ENCODE measurements at regions not wholly inside any gene's neighbourhood (a gene's known extent, or its start where the extent isn't known, plus 50 kb on each side); places are given as distances from the start of the nearest gene placed in this dataset.
A peak's percentile ranks its signal among the peaks of the same experiment; 100 is the strongest.
"Not testable (repeated sequence)": the region's sequence is repeated elsewhere in the genome, so short reads cannot be mapped to it uniquely, and the experiment has no call there.

DNA sequence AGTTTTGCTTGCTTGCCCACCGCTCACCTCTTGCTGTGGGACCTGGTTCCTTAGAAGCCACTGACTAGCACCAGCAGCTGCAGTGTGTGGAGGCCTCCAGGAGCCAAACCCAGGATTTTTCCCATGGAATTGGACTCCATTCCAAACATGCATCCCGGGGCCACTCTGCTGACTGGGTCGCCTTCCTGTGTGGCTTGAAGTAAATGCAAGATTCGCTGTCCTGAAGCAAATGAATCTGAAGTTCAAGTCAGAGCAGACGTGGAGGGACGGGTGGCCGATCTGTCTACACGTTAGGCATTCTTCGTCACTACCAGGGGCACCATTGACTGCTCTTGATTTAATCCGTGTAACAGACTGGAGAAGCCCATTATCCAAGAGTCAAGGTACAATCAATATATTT, 109.0 kb downstream of the SHOX start:
- H3K4me3 ChIP-seq = no peak overlapping the region
- ATAC-seq (ENCODE audit: low FRiP score in 2 of 2) (no peak), DNase-seq (no peak)
- no peaks in the 10 kb centered on the region for H3K4me1 ChIP-seq
- WGBS, 2 donors = 66 to 80% methylated on average over 7 to 10 of the region's 10 CpGs
- no peak overlapping the region for H3K27ac ChIP-seq
- TF ChIP-seq EP300 (IDR thresholded peaks at IDR 0.05) (no peak), POLR2AphosphoS5 (IDR thresholded peaks at IDR 0.05) (no peak), POLR2A (IDR thresholded peaks at IDR 0.05) (no peak)
- TF ChIP-seq, protein P1, sequence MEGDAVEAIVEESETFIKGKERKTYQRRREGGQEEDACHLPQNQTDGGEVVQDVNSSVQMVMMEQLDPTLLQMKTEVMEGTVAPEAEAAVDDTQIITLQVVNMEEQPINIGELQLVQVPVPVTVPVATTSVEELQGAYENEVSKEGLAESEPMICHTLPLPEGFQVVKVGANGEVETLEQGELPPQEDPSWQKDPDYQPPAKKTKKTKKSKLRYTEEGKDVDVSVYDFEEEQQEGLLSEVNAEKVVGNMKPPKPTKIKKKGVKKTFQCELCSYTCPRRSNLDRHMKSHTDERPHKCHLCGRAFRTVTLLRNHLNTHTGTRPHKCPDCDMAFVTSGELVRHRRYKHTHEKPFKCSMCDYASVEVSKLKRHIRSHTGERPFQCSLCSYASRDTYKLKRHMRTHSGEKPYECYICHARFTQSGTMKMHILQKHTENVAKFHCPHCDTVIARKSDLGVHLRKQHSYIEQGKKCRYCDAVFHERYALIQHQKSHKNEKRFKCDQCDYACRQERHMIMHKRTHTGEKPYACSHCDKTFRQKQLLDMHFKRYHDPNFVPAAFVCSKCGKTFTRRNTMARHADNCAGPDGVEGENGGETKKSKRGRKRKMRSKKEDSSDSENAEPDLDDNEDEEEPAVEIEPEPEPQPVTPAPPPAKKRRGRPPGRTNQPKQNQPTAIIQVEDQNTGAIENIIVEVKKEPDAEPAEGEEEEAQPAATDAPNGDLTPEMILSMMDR (IDR thresholded peaks at IDR 0.05) = no peak
- H3K36me3 ChIP-seq = no peaks in the 10 kb centered on the region
- H3K9me3 ChIP-seq = no peaks in the 10 kb centered on the region
- no peaks in the 10 kb centered on the region for H3K27me3 ChIP-seq

DNA sequence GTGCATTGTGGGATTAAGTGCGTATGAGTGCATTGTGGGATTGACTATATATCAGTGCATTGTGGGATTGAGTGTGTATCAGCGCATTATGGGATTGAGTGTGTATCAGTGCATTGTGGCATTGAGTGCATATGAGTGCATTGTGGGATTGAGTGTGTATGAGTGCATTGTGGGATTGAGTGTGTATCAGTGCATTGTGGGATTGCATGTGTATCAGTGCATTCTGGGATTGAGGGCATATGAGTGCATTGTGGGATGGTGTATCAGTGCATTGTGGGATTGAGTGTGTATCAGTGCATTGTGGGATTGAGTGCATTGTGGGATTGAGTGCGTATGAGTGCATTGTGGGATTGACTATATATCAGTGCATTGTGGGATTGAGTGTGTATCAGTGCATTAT, 106.4 kb downstream of the SHOX start:
- not testable (repeated sequence) for H3K36me3 ChIP-seq; ATAC-seq (ENCODE audit: low FRiP score in 2 of 2); H3K4me3 ChIP-seq; H3K4me1 ChIP-seq; H3K27ac ChIP-seq; H3K27me3 ChIP-seq; H3K9me3 ChIP-seq; DNase-seq
- 89 to 97% methylated on average over 3 of the region's 3 CpGs for WGBS, 2 donors

DNA sequence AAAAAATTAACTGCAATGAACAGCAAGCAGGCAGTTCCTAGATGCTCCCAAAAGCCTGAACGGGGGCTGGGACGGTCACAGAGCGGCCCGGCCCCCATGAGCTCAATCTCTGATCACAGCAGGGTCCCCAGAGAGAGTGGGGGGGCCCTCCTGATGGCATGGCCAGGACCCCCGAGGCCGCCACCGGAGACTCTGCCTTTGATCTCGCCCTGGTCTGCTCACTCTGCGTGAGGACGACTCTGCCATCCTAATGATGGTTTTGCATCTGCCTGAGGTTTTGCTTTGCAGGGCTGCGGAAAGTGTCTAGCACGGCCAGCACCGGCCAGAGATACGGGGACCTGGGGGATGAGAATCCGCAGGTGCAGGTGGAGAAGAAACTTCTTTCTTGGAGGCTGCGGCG, 103.8 kb downstream of the SHOX start:
- ATAC-seq (ENCODE audit: low FRiP score in 2 of 2) = no peak
- 48 to 67% methylated on average over 17 of the region's 17 CpGs for WGBS, 2 donors

DNA sequence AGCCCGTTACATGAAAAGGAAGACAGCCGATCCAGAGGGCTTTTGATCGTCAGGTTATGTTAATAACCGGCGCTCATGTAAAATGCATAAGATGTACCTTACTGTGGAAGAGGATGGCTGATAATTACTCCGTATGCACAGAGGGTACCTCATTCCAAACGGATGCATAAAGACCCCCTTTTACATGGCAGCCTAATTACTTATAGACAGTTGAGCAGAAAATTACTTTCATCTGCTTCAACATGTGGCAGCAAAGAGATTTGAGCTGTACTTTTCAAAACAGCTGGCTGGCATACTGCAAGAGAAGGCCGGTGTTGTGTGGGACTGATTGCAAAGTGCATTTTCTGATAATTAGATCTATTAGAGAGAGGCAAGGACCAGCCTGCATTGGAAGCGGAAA, 103.4 kb downstream of the SHOX start:
- no peak for TF ChIP-seq POLR2A (IDR thresholded peaks at IDR 0.05)
- TF ChIP-seq, protein P1 (IDR thresholded peaks at IDR 0.05) = no peak
- TF ChIP-seq POLR2AphosphoS5 (IDR thresholded peaks at IDR 0.05) = no peak
- no peak for TF ChIP-seq EP300 (IDR thresholded peaks at IDR 0.05)
- WGBS, 2 donors = 81 to 83% methylated on average over 9 of the region's 9 CpGs
- DNase-seq = no peak
- Histone ChIP-seq H3K4me1 (no peaks in the 10 kb centered on the region), H3K36me3 (no peaks in the 10 kb centered on the region), H3K9me3 (no peaks in the 10 kb centered on the region), H3K27me3 (no peaks in the 10 kb centered on the region), H3K4me3 (no peak overlapping the region), H3K27ac (no peak overlapping the region)
- ATAC-seq (ENCODE audit: low FRiP score in 2 of 2) = no peak

More for the DNA sequence above, 103.8 kb downstream of the SHOX start:
- Histone ChIP-seq H3K27me3 (no peaks in the 10 kb centered on the region), H3K27ac (no peak overlapping the region), H3K4me3 (no peak overlapping the region), H3K4me1 (no peaks in the 10 kb centered on the region), H3K9me3 (no peaks in the 10 kb centered on the region), H3K36me3 (no peaks in the 10 kb centered on the region)
- TF ChIP-seq POLR2AphosphoS5 (IDR thresholded peaks at IDR 0.05) (no peak), EP300 (IDR thresholded peaks at IDR 0.05) (no peak), POLR2A (IDR thresholded peaks at IDR 0.05) (no peak)
- TF ChIP-seq, protein P1 (IDR thresholded peaks at IDR 0.05) = no peak
- peak in 1 of 2 donors; percentile 43 for DNase-seq

DNA sequence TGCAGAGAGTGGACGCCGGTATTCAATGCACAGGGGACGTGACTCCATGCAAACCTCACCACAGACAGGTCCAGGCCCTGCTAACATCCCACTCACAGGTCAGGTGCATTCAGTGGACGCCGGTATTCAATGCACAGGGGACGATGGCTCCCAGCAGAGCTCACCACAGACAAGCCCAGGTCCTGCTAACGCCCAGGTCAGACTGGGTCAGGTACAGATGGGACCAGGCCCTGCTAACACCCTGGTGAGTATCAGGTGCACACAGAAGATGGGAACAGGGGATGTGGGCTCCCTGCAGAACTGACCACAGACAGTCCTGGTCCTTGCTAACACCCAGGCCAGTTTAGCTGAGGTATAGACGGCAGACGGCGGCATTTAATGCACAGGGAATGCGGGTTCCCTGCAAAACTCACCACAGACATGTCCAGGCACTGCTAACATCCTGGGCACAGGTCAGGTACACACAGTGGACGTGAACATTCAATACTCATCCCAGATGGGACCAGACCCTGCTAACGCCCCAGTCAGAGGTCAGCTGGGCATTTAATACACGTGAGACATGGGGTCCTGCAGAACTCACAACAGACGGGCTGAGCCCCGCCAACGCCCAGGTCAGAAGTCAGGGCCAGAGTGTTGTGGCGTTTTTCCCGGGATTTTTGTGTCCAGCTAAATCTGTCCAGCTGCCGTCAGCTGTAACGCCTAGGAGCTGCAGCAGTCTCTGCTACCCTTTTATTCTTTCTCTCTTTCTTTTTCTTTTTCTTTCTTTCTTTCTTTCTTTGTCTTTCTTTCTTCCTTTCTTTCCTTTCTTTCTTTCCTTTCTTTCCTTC, 99.2 kb downstream of the SHOX start:
- Histone ChIP-seq H3K27ac (no peak overlapping the region), H3K36me3 (no peaks in the 10 kb centered on the region), H3K9me3 (no peaks in the 10 kb centered on the region), H3K4me1 (no peaks in the 10 kb centered on the region), H3K27me3 (no peaks in the 10 kb centered on the region), H3K4me3 (no peak overlapping the region)
- ATAC-seq (ENCODE audit: low FRiP score in 2 of 2) (no peak), DNase-seq (no peak)
- 79 to 81% methylated on average over 12 to 21 of the region's 21 CpGs for WGBS, 2 donors
- TF ChIP-seq POLR2AphosphoS5 (IDR thresholded peaks at IDR 0.05) (no peak), POLR2A (IDR thresholded peaks at IDR 0.05) (no peak), EP300 (IDR thresholded peaks at IDR 0.05) (no peak)
- TF ChIP-seq, protein P1 (IDR thresholded peaks at IDR 0.05) = no peak

DNA sequence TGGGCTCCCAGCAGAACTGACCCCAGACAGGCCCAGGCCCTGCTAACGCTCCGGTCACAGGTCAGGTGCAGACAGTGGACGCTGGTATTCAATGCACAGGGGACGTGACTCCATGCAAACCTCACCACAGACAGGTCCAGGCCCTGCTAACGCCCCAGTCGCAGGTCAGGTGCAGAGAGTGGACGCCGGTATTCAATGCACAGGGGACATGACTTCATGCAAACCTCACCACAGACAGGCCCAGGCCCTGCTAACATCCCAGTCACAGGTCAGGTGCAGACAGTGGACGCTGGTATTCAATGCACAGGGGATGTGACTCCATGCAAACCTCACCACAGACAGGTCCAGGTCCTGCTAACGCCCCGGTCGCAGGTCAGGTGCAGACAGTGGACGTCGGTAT, 98.5 kb downstream of the SHOX start:
- H3K27me3 ChIP-seq; DNase-seq; H3K4me1 ChIP-seq; H3K36me3 ChIP-seq; H3K27ac ChIP-seq; H3K4me3 ChIP-seq; ATAC-seq (ENCODE audit: low FRiP score in 2 of 2); H3K9me3 ChIP-seq: not testable (repeated sequence)
- WGBS, 2 donors = 90% methylated on average over 10 of the region's 14 CpGs; no CpG with 5 or more reads in 1 of the 2 donors

DNA sequence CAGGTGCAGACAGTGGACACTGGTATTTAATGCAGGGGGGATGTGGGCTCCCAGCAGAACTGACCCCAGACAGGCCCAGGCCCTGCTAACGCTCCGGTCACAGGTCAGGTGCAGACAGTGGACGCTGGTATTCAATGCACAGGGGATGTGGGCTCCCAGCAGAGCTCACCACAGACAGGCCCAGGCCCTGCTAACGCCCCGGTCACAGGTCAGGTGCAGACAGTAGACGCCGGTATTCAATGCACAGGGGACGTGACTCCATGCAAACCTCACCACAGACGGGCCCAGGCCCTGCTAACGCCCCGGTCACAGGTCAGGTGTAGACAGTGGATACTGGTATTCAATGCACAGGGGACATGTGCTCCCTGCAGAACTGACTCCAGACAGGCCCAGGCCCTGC, 98.0 kb downstream of the SHOX start:
- no CpG with 5 or more reads among the region's 11 CpGs for WGBS, 2 donors
- DNase-seq = not testable (repeated sequence)

More for the DNA sequence above, 98.0 kb downstream of the SHOX start:
- H3K9me3 ChIP-seq; ATAC-seq (ENCODE audit: low FRiP score in 2 of 2); H3K36me3 ChIP-seq; H3K27me3 ChIP-seq; H3K27ac ChIP-seq; H3K4me1 ChIP-seq; H3K4me3 ChIP-seq: not testable (repeated sequence)

Data from upper lobe of left lung (tissue), 6 donors.